NB4 (cell line): ENCODE measurements at regions not wholly inside any gene's neighbourhood (a gene's known extent, or its start where the extent isn't known, plus 50 kb on each side); places are given as distances from the start of the nearest gene placed in this dataset.
A peak's percentile ranks its signal among the peaks of the same experiment; 100 is the strongest.

Experiments used
- DNase-seq: peaks from one replicate; pipeline ENCODE4 v3.0.0; 2010; ENCODE audit warnings: low read depth
- H3K4me3 ChIP-seq: one replicate; pipeline ENCODE4 v1.5.1; 2011; ENCODE audit warnings: mild to moderate bottlenecking, low read depth, low read length, moderate library complexity
- MYC ChIP-seq: IDR thresholded peaks from 2 replicates; pipeline ENCODE4 v1.6.1; 2011; ENCODE audit warnings: low read depth, low read length
- POLR2A ChIP-seq: IDR thresholded peaks from 2 replicates; pipeline ENCODE4 v1.6.1; 2011; ENCODE audit warnings: mild to moderate bottlenecking; ENCODE audit not compliant: insufficient read length; ENCODE audit errors: extremely low read depth
- TF ChIP-seq, protein P1 (sequence below): IDR thresholded peaks from 2 replicates; pipeline ENCODE4 v1.6.1; 2011; ENCODE audit warnings: low read depth, low read length
- TF ChIP-seq, protein P2 (sequence below): IDR thresholded peaks from one replicate; pipeline ENCODE4 v1.5.1; 2012; ENCODE audit warnings: low read depth, low read length

DNA sequence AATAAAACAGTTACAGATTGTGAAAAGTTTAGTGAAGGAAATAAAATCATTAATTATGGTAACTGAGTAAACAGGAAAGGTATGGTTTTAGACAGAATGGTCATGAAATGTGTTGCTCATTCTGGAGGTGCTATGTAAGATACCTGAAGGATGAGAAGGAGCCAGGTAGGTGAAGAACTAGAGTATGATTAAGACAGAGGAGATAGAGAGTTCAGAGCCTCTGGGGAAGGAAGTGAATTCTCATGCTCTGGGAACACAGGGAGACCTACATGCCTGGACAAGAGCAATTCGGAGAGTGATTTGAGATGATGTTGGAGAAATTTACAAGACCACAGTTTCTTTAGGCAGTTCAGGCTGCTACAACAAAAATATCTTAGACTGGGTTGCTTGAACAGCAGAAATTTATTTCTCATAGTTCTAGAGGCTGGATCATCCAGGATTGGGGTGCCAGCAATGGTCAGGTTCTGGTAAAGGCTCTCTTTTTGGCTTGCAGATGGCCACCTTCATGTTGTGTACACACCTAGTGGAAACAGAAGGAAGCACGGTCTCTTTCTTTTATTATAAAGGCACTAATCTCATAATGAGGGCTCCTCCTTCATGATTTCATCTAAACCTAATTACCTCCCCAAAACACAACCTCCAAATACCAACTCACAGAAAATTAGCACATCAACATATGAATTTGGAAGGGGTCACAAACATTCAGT lies 1416.1 kb downstream of the PCDH7 start:
- no peak for DNase-seq
- no peak overlapping the region for H3K4me3 ChIP-seq
- TF ChIP-seq POLR2A (no peak), MYC (no peak)
- TF ChIP-seq, protein P1, sequence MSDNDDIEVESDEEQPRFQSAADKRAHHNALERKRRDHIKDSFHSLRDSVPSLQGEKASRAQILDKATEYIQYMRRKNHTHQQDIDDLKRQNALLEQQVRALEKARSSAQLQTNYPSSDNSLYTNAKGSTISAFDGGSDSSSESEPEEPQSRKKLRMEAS: no peak
- TF ChIP-seq, protein P2, sequence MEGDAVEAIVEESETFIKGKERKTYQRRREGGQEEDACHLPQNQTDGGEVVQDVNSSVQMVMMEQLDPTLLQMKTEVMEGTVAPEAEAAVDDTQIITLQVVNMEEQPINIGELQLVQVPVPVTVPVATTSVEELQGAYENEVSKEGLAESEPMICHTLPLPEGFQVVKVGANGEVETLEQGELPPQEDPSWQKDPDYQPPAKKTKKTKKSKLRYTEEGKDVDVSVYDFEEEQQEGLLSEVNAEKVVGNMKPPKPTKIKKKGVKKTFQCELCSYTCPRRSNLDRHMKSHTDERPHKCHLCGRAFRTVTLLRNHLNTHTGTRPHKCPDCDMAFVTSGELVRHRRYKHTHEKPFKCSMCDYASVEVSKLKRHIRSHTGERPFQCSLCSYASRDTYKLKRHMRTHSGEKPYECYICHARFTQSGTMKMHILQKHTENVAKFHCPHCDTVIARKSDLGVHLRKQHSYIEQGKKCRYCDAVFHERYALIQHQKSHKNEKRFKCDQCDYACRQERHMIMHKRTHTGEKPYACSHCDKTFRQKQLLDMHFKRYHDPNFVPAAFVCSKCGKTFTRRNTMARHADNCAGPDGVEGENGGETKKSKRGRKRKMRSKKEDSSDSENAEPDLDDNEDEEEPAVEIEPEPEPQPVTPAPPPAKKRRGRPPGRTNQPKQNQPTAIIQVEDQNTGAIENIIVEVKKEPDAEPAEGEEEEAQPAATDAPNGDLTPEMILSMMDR: no peak

GRCh38 chr4:32140636-32141035 lies 1420.5 kb downstream of the PCDH7 start:
- H3K4me3 ChIP-seq: no peak overlapping the region
- peak; percentile 88 for DNase-seq
- no peak for TF ChIP-seq POLR2A
- TF ChIP-seq, protein P1: no peak
- no peak for TF ChIP-seq MYC

DNA sequence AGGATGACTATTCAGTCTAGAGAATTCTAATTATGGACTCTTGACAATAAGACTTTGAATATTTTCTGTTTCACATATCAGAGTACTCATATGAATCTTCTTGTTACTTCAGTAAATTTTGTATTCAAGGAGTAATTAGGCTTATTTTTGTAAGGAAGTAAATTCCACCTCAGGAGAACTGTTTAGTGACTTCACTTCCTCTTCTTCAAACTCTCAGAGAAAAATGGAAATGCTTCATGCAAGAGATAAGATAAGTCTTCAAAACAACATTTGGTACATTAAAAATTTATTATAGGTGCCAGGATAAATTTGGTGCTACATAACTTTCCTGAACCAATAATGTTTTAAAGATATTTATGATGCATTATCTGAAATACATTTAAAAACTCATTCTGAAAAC lies 1421.9 kb downstream of the PCDH7 start:
- peak; percentile 30 for DNase-seq
- no peak overlapping the region for H3K4me3 ChIP-seq
- TF ChIP-seq, protein P1: no peak
- no peak for TF ChIP-seq MYC
- TF ChIP-seq, protein P2: no peak
- no peak for TF ChIP-seq POLR2A

- DNase-seq: no peak
- TF ChIP-seq MYC: no peak
- no peak for TF ChIP-seq POLR2A
- TF ChIP-seq, protein P1: no peak
- H3K4me3 ChIP-seq: no peak overlapping the region
These were observed 1425.8 kb downstream of the PCDH7 start for GRCh38 chr4:32145987-32146386.

GRCh38 chr4:32147446-32148085 lies 1427.4 kb downstream of the PCDH7 start:
- H3K4me3 ChIP-seq: no peak overlapping the region
- TF ChIP-seq MYC (no peak), POLR2A (no peak)
- TF ChIP-seq, protein P1: no peak
- TF ChIP-seq, protein P2: no peak
- no peak for DNase-seq

- DNase-seq: no peak
- TF ChIP-seq, protein P2: no peak
- no peak for TF ChIP-seq POLR2A
- no peak for TF ChIP-seq MYC
- TF ChIP-seq, protein P1: no peak
- H3K4me3 ChIP-seq: no peak overlapping the region
These were observed 1428.0 kb downstream of the PCDH7 start for GRCh38 chr4:32148111-32148666.
